ENCODE measurements at regions not wholly inside any gene's neighbourhood (a gene's known extent, or its start where the extent isn't known, plus 50 kb on each side); places are given as distances from the start of the nearest gene placed in this dataset.

GRCh38 chr7:46522354-46522906 lies 601.4 kb upstream of the IGFBP3 start:
- no peak for TF ChIP-seq CTCF (IDR thresholded peaks at IDR 0.05)
- TF ChIP-seq POLR2A (IDR thresholded peaks at IDR 0.05) = no peak
